ENCODE measurements at regions not wholly inside any gene's neighbourhood (a gene's known extent, or its start where the extent isn't known, plus 50 kb on each side); places are given as distances from the start of the nearest gene placed in this dataset.
"Not testable (repeated sequence)": the region's sequence is repeated elsewhere in the genome, so short reads cannot be mapped to it uniquely, and the experiment has no call there.

GRCh38 chr15:25065876-25066275 lies 111.1 kb downstream of the SNRPN start:
- no peak for DNase-seq
- intact Hi-C loops (cut with DNase I), result no loop called here
- ATAC-seq, result no peak

- intact Hi-C loops (cut with DNase I), result no loop called here
- ATAC-seq (no peak), DNase-seq (no peak)
Observed at GRCh38 chr15:25066708-25067107, 111.9 kb downstream of the SNRPN start.

GRCh38 chr15:25067725-25068309 lies 113.0 kb downstream of the SNRPN start:
- intact Hi-C loops (cut with DNase I), result no loop called here
- DNase-seq (no peak), ATAC-seq (no peak)

- no peak for ATAC-seq
- intact Hi-C loops (cut with DNase I), result no loop called here
- no peak for DNase-seq
Observed at GRCh38 chr15:25068696-25069095, 113.9 kb downstream of the SNRPN start.

- no peak for DNase-seq
- intact Hi-C loops (cut with DNase I), result no loop called here
- no peak for ATAC-seq
Observed at GRCh38 chr15:25070353-25070963, 115.7 kb downstream of the SNRPN start.

- intact Hi-C loops (cut with DNase I), result no loop called here
- DNase-seq (no peak), ATAC-seq (no peak)
Observed at GRCh38 chr15:25072857-25073476, 118.2 kb downstream of the SNRPN start.

GRCh38 chr15:25087137-25087536 lies 132.3 kb downstream of the SNRPN start:
- DNase-seq, result no peak
- no peak for ATAC-seq
- intact Hi-C loops (cut with DNase I), result no loop called here

GRCh38 chr15:25088261-25088790 lies 133.5 kb downstream of the SNRPN start:
- ATAC-seq (no peak), DNase-seq (no peak)
- intact Hi-C loops (cut with DNase I), result no loop called here

GRCh38 chr15:25089577-25089976 lies 134.8 kb downstream of the SNRPN start:
- ATAC-seq, result no peak
- DNase-seq, result no peak
- intact Hi-C loops (cut with DNase I), result no loop called here

GRCh38 chr15:25090073-25090733 lies 135.4 kb downstream of the SNRPN start:
- intact Hi-C loops (cut with DNase I), result no loop called here
- DNase-seq, result no peak
- no peak for ATAC-seq

- ATAC-seq (no peak), DNase-seq (no peak)
- intact Hi-C loops (cut with DNase I), result no loop called here
Observed at GRCh38 chr15:25091421-25092158, 136.8 kb downstream of the SNRPN start.

GRCh38 chr15:25092661-25093060 lies 137.9 kb downstream of the SNRPN start:
- DNase-seq (no peak), ATAC-seq (no peak)
- intact Hi-C loops (cut with DNase I), result no loop called here

- intact Hi-C loops (cut with DNase I), result no loop called here
- ATAC-seq, result peak; percentile 23 to 33
- DNase-seq, result no peak
Observed at GRCh38 chr15:25093455-25094029, 138.8 kb downstream of the SNRPN start.

- DNase-seq (no peak), ATAC-seq (no peak)
- intact Hi-C loops (cut with DNase I), result no loop called here
Observed at GRCh38 chr15:25094066-25094465, 139.3 kb downstream of the SNRPN start.

GRCh38 chr15:25094519-25094918 lies 139.7 kb downstream of the SNRPN start:
- ATAC-seq, result no peak
- intact Hi-C loops (cut with DNase I), result no loop called here
- DNase-seq, result no peak

GRCh38 chr15:25095179-25095578 lies 140.4 kb downstream of the SNRPN start:
- DNase-seq (no peak), ATAC-seq (no peak)
- intact Hi-C loops (cut with DNase I), result no loop called here

GRCh38 chr15:25099966-25100365 lies 145.2 kb downstream of the SNRPN start:
- DNase-seq; intact Hi-C loops (cut with DNase I); ATAC-seq: not testable (repeated sequence)

GRCh38 chr15:25106209-25106608 lies 151.4 kb downstream of the SNRPN start:
- ATAC-seq (no peak), DNase-seq (no peak)
- intact Hi-C loops (cut with DNase I), result no loop called here

- intact Hi-C loops (cut with DNase I), result no loop called here
- peak; percentile 16 to 38 for ATAC-seq
- DNase-seq, result no peak
Observed at GRCh38 chr15:25133804-25134203, 179.0 kb downstream of the SNRPN start.
